Transverse colon (tissue), 3 donors: ENCODE measurements at regions not wholly inside any gene's neighbourhood (a gene's known extent, or its start where the extent isn't known, plus 50 kb on each side); places are given as distances from the start of the nearest gene placed in this dataset.
"Not testable (repeated sequence)": the region's sequence is repeated elsewhere in the genome, so short reads cannot be mapped to it uniquely, and the experiment has no call there.

Experiments
- CTCF ChIP-seq, 5 experiments: fragments of 200-600 bp in 3 of 5; fragments of 450-650 bp in 2 of 5; sonication (generic) in 3 of 5; IDR thresholded peaks; 1 replicate in 2 of 5; 2 replicates in 3 of 5; pipeline ENCODE4 v1.5.1; 2016 to 2017; ENCODE audit warnings: antibody characterized with exemption in 5 of 5, inconsistent platforms in 3 of 5, mild to moderate bottlenecking in 2 of 5, moderate library complexity in 1 of 5
- EP300 ChIP-seq: sonication (generic); formaldehyde crosslinking; IDR thresholded peaks from one replicate; pipeline ENCODE4 v1.6.1; 2017; ENCODE audit warnings: antibody characterized with exemption, low read depth

DNA sequence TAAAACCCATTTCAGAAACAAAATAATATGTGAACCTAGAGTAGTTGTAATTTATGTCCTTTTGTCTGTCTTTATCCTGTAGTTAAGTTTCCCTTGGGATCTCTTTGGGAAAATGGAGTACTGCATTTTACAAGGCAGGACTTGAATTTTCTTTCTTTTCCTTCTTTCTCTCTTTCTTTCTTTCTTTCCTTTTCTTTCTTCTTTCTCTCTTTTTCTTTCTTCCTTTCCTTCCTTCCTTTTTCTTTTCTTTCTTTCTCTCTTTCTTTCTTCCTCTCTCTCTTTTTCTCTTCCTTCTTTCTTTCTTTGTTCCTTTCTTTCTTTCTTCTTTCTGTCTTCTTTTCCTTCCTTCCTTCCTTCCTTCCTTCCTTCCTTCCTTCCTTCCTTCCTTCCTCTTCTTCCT lies 126.6 kb upstream of the NOTCH2NLA start:
- not testable (repeated sequence) for TF ChIP-seq CTCF (IDR thresholded peaks at IDR 0.05); EP300
